K562 (cell line): ENCODE measurements at regions not wholly inside any gene's neighbourhood (a gene's known extent, or its start where the extent isn't known, plus 50 kb on each side); places are given as distances from the start of the nearest gene placed in this dataset.

ENCODE experiments used
- ATAC-seq: fragments of 200-7000 bp; cut with Tn5 transposase; 3 replicates; pipeline ENCODE4 v1.9.1; 2020; ENCODE audit warnings: moderate library complexity
- BruUV-seq: library from RNA; stranded (reverse); fragments of 400-500 nt; replicated peaks from 2 replicates; lab custom pipeline; 2021; lab: Mats Ljungman, UMichigan
- CTCF ChIA-PET: fragments of 300-600 bp; formaldehyde crosslinking; extraction: SDS; loops from one replicate; lab custom pipeline; 2021; ENCODE audit warnings: low intra/inter-chr PET ratio; lab: Yijun Ruan, JAX
- POLR2A ChIA-PET: fragments of 300-600, 350-650 bp; sonication (Branson Sonifier 250); formaldehyde crosslinking; extraction: SDS; loops from one replicate; lab custom pipeline; 2021; ENCODE audit warnings: antibody characterized with exemption, inconsistent platforms; lab: Yijun Ruan, JAX
- DNase-seq, 4 experiments: peaks; one replicate each; pipeline versions ENCODE4 v3.0.0 to v3.0.0-alpha.2; 2011 to 2018; ENCODE audit warnings: low spot score in 3 of 4, mixed read lengths in 3 of 4; ENCODE audit errors: extremely low read depth in 1 of 4
- FAIRE-seq: peaks from 2 replicates; lab custom pipeline; 2011; peaks lifted over from hg19 to GRCh38; lab: Jason Lieb, UNC
- H2AFZ ChIP-seq: 2 replicates; pipeline ENCODE4 v1.6.0; 2011; ENCODE audit warnings: low read depth, low read length, control low read depth, inconsistent platforms
- H3K27ac ChIP-seq: fragments of 200-600 bp; 3 replicates; pipeline ENCODE4 v1.8.0; 2011; ENCODE audit warnings: low read depth, mild to moderate bottlenecking, control low read depth, inconsistent platforms, low read length, moderate library complexity, mixed read lengths; ENCODE audit errors: extremely low read depth
- H3K27me3 ChIP-seq, 2 experiments: fragments of 300-600 bp in 1 of 2; 2 replicates in 1 of 2; 3 replicates in 1 of 2; pipeline versions ENCODE4 v1.6.0 to v1.8.0; 2011; ENCODE audit warnings: inconsistent platforms in 2 of 2, low read length in 2 of 2, mild to moderate bottlenecking in 1 of 2, mixed read lengths in 1 of 2, moderate library complexity in 1 of 2; ENCODE audit not compliant: control insufficient read depth in 2 of 2, insufficient read depth in 2 of 2
- H3K36me3 ChIP-seq: fragments of 300-600 bp; 3 replicates; pipeline ENCODE4 v1.8.0; 2011; ENCODE audit warnings: mild to moderate bottlenecking, low read length, inconsistent platforms; ENCODE audit not compliant: control insufficient read depth, insufficient read depth
- H3K4me1 ChIP-seq, 2 experiments: fragments of 200-600 bp in 1 of 2; replicated peaks in 1 of 2; 2 replicates in 1 of 2; 3 replicates in 1 of 2; pipeline versions ENCODE4 v1.5.1 to v1.8.0; 2011; ENCODE audit warnings: inconsistent platforms in 2 of 2, low read length in 2 of 2, mild to moderate bottlenecking in 1 of 2, mixed read lengths in 1 of 2, moderate library complexity in 1 of 2; ENCODE audit not compliant: control insufficient read depth in 2 of 2, insufficient read depth in 2 of 2
- H3K4me2 ChIP-seq: 2 replicates; pipeline ENCODE4 v1.6.1; 2011; ENCODE audit warnings: low read length, control low read depth, inconsistent platforms, mixed read lengths; ENCODE audit not compliant: insufficient read depth
- H3K4me3 ChIP-seq: fragments of 200-600 bp; sonication (generic), shearing (Covaris generic); 2 replicates; pipeline ENCODE4 v1.5.1; 2016; ENCODE audit warnings: control low read depth, inconsistent platforms
- H3K79me2 ChIP-seq: fragments of 200-600 bp; 3 replicates; pipeline ENCODE4 v1.8.0; 2011; ENCODE audit warnings: low read length, inconsistent platforms; ENCODE audit not compliant: control insufficient read depth, insufficient read depth
- H3K9ac ChIP-seq, 2 experiments: 2 replicates each; pipeline versions ENCODE4 v1.6.0 to v1.6.1; 2011; ENCODE audit warnings: low read depth in 2 of 2, low read length in 2 of 2, control low read depth in 1 of 2, inconsistent platforms in 1 of 2, mild to moderate bottlenecking in 1 of 2, mixed read lengths in 1 of 2; ENCODE audit not compliant: insufficient read depth in 1 of 2
- H3K9me1 ChIP-seq: one replicate; pipeline ENCODE4 v1.6.0; 2011; ENCODE audit warnings: inconsistent platforms, mild to moderate bottlenecking, low read length, moderate library complexity; ENCODE audit not compliant: control insufficient read depth, insufficient read depth
- H3K9me3 ChIP-seq: replicated peaks from 2 replicates; pipeline ENCODE4 v1.5.1; 2011; ENCODE audit warnings: low read depth, low read length, inconsistent platforms; ENCODE audit not compliant: control insufficient read depth, insufficient read depth
- H4K20me1 ChIP-seq: replicated peaks from 2 replicates; pipeline ENCODE4 v1.6.1; 2011; ENCODE audit warnings: low read length, inconsistent platforms, mixed read lengths; ENCODE audit not compliant: control insufficient read depth, insufficient read depth
- BCL6 ChIP-seq: fragments of 250-450 bp; sonication (Bioruptor Pico); IDR thresholded peaks from 2 replicates; pipeline ENCODE4 v1.4.0; 2020
- HES1 ChIP-seq: fragments of 450-650 bp; IDR thresholded peaks from 2 replicates; pipeline ENCODE4 v1.6.1; 2016; ENCODE audit warnings: low read depth, mild to moderate bottlenecking, moderate library complexity
- MAFG ChIP-seq: fragments of 450-650 bp; conservative IDR thresholded peaks from 2 replicates; pipeline ENCODE4 v1.6.1; 2016; ENCODE audit warnings: missing genetic modification characterization, missing compliant biosample characterization
- MAX ChIP-seq: sonication (generic); formaldehyde crosslinking; IDR thresholded peaks from 2 replicates; pipeline ENCODE4 v1.9.0; 2022; ENCODE audit warnings: mild to moderate bottlenecking, missing genetic modification reagents
- NCOR1 ChIP-seq: fragments of 450-650 bp; IDR thresholded peaks from 2 replicates; pipeline ENCODE4 v1.6.1; 2016; ENCODE audit warnings: mild to moderate bottlenecking, moderate library complexity
- RUNX1 ChIP-seq: sonication (generic); IDR thresholded peaks from 2 replicates; pipeline ENCODE4 v1.6.1; 2016; ENCODE audit warnings: antibody characterized with exemption, low read depth
- SAP30 ChIP-seq: fragments of 200-600 bp; sonication (generic); IDR thresholded peaks from 2 replicates; pipeline ENCODE4 v1.6.1; 2012; ENCODE audit warnings: borderline replicate concordance, low read depth, mild to moderate bottlenecking, moderate library complexity, low read length, control low read depth, inconsistent platforms; ENCODE audit not compliant: insufficient read depth, poor library complexity, severe bottlenecking
- SMARCA4 ChIP-seq: fragments of 450-650 bp; IDR thresholded peaks from 2 replicates; pipeline ENCODE4 v1.6.1; 2016
- SMC3 ChIP-seq: conservative IDR thresholded peaks from 2 replicates; pipeline ENCODE4 v1.6.1; 2011; ENCODE audit warnings: low read depth, low read length, improper control_type of control experiment; ENCODE audit not compliant: insufficient read depth
- SPI1 ChIP-seq: IDR thresholded peaks from 2 replicates; pipeline ENCODE4 v1.6.1; 2011; ENCODE audit warnings: low read depth, low read length, control low read depth, borderline replicate concordance
- U2AF1 ChIP-seq: fragments of 200-400 bp; formaldehyde crosslinking; optimal IDR thresholded peaks from 2 replicates; pipeline ENCODE3; 2017; ENCODE audit warnings: mild to moderate bottlenecking, low read depth, low read length, moderate library complexity
- ZNF354B ChIP-seq: fragments of 250-450 bp; sonication (Bioruptor Pico); IDR thresholded peaks from 2 replicates; pipeline ENCODE4 v1.4.0; 2020
- ZNF398 ChIP-seq: fragments of 250-450 bp; sonication (Bioruptor Pico); IDR thresholded peaks from 2 replicates; pipeline ENCODE4 v1.8.0; 2021; ENCODE audit warnings: moderate library complexity, mild to moderate bottlenecking, inconsistent platforms
- ZNF431 ChIP-seq: sonication (generic); formaldehyde crosslinking; IDR thresholded peaks from 2 replicates; pipeline ENCODE4 v1.8.0; 2022; ENCODE audit warnings: mild to moderate bottlenecking, missing genetic modification reagents
- WGBS: fragments of 100-300 bp; shearing (Covaris generic); methylation state at CpG from one replicate; pipeline ENCODE4 v1.1.6; 2016; ENCODE audit warnings: low coverage, mixed read lengths; ENCODE audit not compliant: insufficient coverage; ENCODE audit errors: missing lambda C conversion rate; 5-methylcytosine and 5-hydroxymethylcytosine counted together
- in situ Hi-C: fragments of 300-500 bp; cut with MboI; formaldehyde crosslinking; loops from 4 replicates; pipeline ENCODE4 v1.15.0; 2018; ENCODE audit warnings: inconsistent platforms, mixed read lengths
- intact Hi-C: fragments of 100-400 bp; cut with micrococcal nuclease; formaldehyde crosslinking; loops from 2 replicates; pipeline ENCODE4 v1.14.2; 2022

GRCh38 chr13:103866048-103866447 is 799.8 kb upstream of the SLC10A2 start:
- Histone ChIP-seq H3K9me1 (no peaks in the 10 kb centered on the region), H3K36me3 (no peaks in the 10 kb centered on the region), H3K4me2 (no peak overlapping the region), H3K4me3 (no peak overlapping the region), H3K9ac (no peak overlapping the region), H4K20me1 (no peaks in the 10 kb centered on the region), H3K27me3 (no peaks in the 10 kb centered on the region), H3K9me3 (no peaks in the 10 kb centered on the region), H3K79me2 (no peaks in the 10 kb centered on the region), H3K4me1 (no peaks in the 10 kb centered on the region), H3K27ac (no peak overlapping the region), H2AFZ (no peak overlapping the region)
- no peak for TF ChIP-seq ZNF431
- in situ Hi-C loops (no loop called here), intact Hi-C loops (no loop called here)
- ChIA-PET POLR2A (no interaction called here), CTCF (no interaction called here)
- DNase-seq, result no peak
- WGBS, result 4% methylated on average over 6 of the region's 8 CpGs
- BruUV-seq, result no TSS peak
- no peak for ATAC-seq
- FAIRE-seq, result no peak

- Histone ChIP-seq H3K27ac (no peak overlapping the region), H3K4me3 (no peak overlapping the region), H3K4me1 (no peaks in the 10 kb centered on the region), H3K9ac (no peak overlapping the region), H3K9me3 (no peaks in the 10 kb centered on the region), H3K79me2 (no peaks in the 10 kb centered on the region), H4K20me1 (no peaks in the 10 kb centered on the region), H3K9me1 (no peaks in the 10 kb centered on the region), H2AFZ (no peak overlapping the region), H3K27me3 (no peaks in the 10 kb centered on the region), H3K4me2 (no peak overlapping the region), H3K36me3 (no peaks in the 10 kb centered on the region)
- ATAC-seq (no peak), DNase-seq (no peak), FAIRE-seq (no peak)
- intact Hi-C loops (no loop called here), in situ Hi-C loops (no loop called here)
- ChIA-PET POLR2A (interaction anchor here (0.7 kb wide), 1 partner anchor 973 kb away, joined by 3 read pairs; no protein-coding TSS in a partner anchor), CTCF (no interaction called here)
- 0% methylated on average over 4 of the region's 4 CpGs for WGBS
- BruUV-seq, result no TSS peak
- TF ChIP-seq MAX (CRISPR knock-in tag) (no peak), SPI1 (no peak), ZNF398 (no peak), SAP30 (no peak), BCL6 (CRISPR knock-in tag) (no peak), MAFG (tag) (no peak), ZNF431 (no peak), SMARCA4 (no peak), RUNX1 (no peak), SMC3 (no peak), ZNF354B (no peak), HES1 (no peak), NCOR1 (no peak), U2AF1 (no peak)
These were observed 796.3 kb upstream of the SLC10A2 start for GRCh38 chr13:103862525-103862924.
